K562 (cell line): ENCODE measurements at regions not wholly inside any gene's neighbourhood (a gene's known extent, or its start where the extent isn't known, plus 50 kb on each side); places are given as distances from the start of the nearest gene placed in this dataset.

Experiments used
- ASH1L ChIP-seq: fragments of 450-650 bp; IDR thresholded peaks from 2 replicates; pipeline ENCODE4 v1.6.1; 2018; ENCODE audit warnings: borderline replicate concordance, mild to moderate bottlenecking, low read depth; ENCODE audit not compliant: partially characterized antibody
- ATF7 ChIP-seq: fragments of 450-650 bp; IDR thresholded peaks from 2 replicates; pipeline ENCODE4 v1.7.1; 2014; ENCODE audit warnings: mild to moderate bottlenecking, moderate library complexity
- ELF4 ChIP-seq: fragments of 450-650 bp; formaldehyde crosslinking; IDR thresholded peaks from 2 replicates; pipeline ENCODE4 v1.4.0; 2022; ENCODE audit warnings: missing genetic modification characterization
- GABPB1 ChIP-seq: sonication (generic); formaldehyde crosslinking; IDR thresholded peaks from 2 replicates; pipeline ENCODE4 v1.8.0; 2022; ENCODE audit warnings: mild to moderate bottlenecking, missing genetic modification reagents
- HIVEP1 ChIP-seq: fragments of 250-450 bp; sonication (Bioruptor Pico); IDR thresholded peaks from 2 replicates; pipeline ENCODE4 v1.4.0; 2020; ENCODE audit warnings: mild to moderate bottlenecking
- HMG20A ChIP-seq: fragments of 450-650 bp; formaldehyde crosslinking; conservative IDR thresholded peaks from 2 replicates; pipeline ENCODE4 v1.4.0; 2020; ENCODE audit warnings: mild to moderate bottlenecking, mixed read lengths
- SMAD3 ChIP-seq: fragments of 450-650 bp; formaldehyde crosslinking; conservative IDR thresholded peaks from 2 replicates; pipeline ENCODE4 v1.4.0; 2020; ENCODE audit warnings: mild to moderate bottlenecking
- YY1 ChIP-seq, 3 experiments: IDR thresholded peaks; 2 replicates each; pipeline ENCODE4 v1.6.1; 2011; ENCODE audit warnings: low read length in 2 of 3, mild to moderate bottlenecking in 2 of 3, moderate library complexity in 2 of 3, borderline replicate concordance in 1 of 3, control low read depth in 1 of 3, low read depth in 1 of 3; ENCODE audit not compliant: insufficient read depth in 3 of 3, insufficient replicate concordance in 2 of 3, control insufficient read depth in 1 of 3, insufficient read length in 1 of 3; ENCODE audit errors: extremely low read depth in 1 of 3
- ZNF232 ChIP-seq: sonication (generic); formaldehyde crosslinking; IDR thresholded peaks from 2 replicates; pipeline ENCODE4 v1.8.0; 2022; ENCODE audit warnings: mild to moderate bottlenecking, missing genetic modification reagents
- ZNF274 ChIP-seq: IDR thresholded peaks from 2 replicates; pipeline ENCODE4 v1.6.1; 2011; ENCODE audit warnings: low read depth, mild to moderate bottlenecking, low read length, moderate library complexity, borderline replicate concordance
- TF ChIP-seq, protein P1 (sequence below), 3 experiments: IDR thresholded peaks in 2 of 3; conservative IDR thresholded peaks in 1 of 3; 2 replicates each; pipeline ENCODE4 v1.5.1; 2011 to 2012; ENCODE audit warnings: low read length in 3 of 3, mild to moderate bottlenecking in 3 of 3, control low read depth in 2 of 3, improper control_type of control experiment in 1 of 3, inconsistent platforms in 1 of 3, low read depth in 1 of 3, mixed read lengths in 1 of 3, moderate library complexity in 1 of 3; ENCODE audit not compliant: insufficient read depth in 2 of 3
- TF ChIP-seq, protein P2 (sequence below): fragments of 200-600 bp; sonication (generic); IDR thresholded peaks from one replicate; pipeline ENCODE4 v1.6.1; 2012; ENCODE audit warnings: mild to moderate bottlenecking, low read depth, low read length, inconsistent platforms
- TF ChIP-seq, protein P3 (sequence below): sonication (generic); formaldehyde crosslinking; IDR thresholded peaks from 2 replicates; pipeline ENCODE4 v1.5.0; 2020; ENCODE audit warnings: missing genetic modification reagents
- TF ChIP-seq, protein P4 (sequence below): sonication (generic); formaldehyde crosslinking; IDR thresholded peaks from 2 replicates; pipeline ENCODE4 v1.8.1; 2022; ENCODE audit warnings: missing genetic modification reagents

DNA sequence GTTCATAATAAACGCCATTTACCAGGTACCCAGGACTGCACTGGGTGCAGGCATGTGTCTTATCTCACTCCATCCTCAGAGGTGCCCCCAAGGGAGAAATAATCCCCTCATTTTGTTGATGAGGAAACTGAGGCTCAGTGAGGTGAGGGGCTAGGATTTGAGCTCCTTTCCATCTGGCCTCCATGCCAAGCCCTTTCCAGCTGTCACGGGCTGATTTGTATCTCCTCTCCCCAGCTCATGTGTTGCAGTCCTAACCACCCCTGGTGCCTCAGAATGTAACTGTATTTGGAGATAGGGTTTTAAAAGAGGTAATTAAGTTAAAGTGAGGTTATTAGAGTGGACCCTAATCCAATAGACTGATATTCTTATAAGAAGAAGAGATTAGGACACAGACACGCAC, 137.3 kb downstream of the MYCN start:
- TF ChIP-seq HIVEP1 (CRISPR knock-in tag) (no peak), HMG20A (CRISPR knock-in tag) (no peak), ZNF232 (CRISPR knock-in tag) (no peak), ZNF274 (no peak), SMAD3 (no peak), ATF7 (no peak), ELF4 (CRISPR knock-in tag) (no peak), GABPB1 (CRISPR knock-in tag) (no peak), YY1 (IDR thresholded peaks at IDR 0.05; ENCODE audit: borderline replicate concordance in 1 of 3, control insufficient read depth in 1 of 3, extremely low read depth in 1 of 3, insufficient read depth in 3 of 3, insufficient read length in 1 of 3, insufficient replicate concordance in 2 of 3, low read depth in 1 of 3, low read length in 2 of 3) (no peak), ASH1L (no peak)
- TF ChIP-seq, protein P1, sequence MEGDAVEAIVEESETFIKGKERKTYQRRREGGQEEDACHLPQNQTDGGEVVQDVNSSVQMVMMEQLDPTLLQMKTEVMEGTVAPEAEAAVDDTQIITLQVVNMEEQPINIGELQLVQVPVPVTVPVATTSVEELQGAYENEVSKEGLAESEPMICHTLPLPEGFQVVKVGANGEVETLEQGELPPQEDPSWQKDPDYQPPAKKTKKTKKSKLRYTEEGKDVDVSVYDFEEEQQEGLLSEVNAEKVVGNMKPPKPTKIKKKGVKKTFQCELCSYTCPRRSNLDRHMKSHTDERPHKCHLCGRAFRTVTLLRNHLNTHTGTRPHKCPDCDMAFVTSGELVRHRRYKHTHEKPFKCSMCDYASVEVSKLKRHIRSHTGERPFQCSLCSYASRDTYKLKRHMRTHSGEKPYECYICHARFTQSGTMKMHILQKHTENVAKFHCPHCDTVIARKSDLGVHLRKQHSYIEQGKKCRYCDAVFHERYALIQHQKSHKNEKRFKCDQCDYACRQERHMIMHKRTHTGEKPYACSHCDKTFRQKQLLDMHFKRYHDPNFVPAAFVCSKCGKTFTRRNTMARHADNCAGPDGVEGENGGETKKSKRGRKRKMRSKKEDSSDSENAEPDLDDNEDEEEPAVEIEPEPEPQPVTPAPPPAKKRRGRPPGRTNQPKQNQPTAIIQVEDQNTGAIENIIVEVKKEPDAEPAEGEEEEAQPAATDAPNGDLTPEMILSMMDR (IDR thresholded peaks at IDR 0.05 in 2 of 3, conservative IDR thresholded peaks at IDR 0.05 in 1 of 3; ENCODE audit: insufficient read depth in 2 of 3, low read depth in 1 of 3, low read length in 3 of 3): no peak
- TF ChIP-seq, protein P2, sequence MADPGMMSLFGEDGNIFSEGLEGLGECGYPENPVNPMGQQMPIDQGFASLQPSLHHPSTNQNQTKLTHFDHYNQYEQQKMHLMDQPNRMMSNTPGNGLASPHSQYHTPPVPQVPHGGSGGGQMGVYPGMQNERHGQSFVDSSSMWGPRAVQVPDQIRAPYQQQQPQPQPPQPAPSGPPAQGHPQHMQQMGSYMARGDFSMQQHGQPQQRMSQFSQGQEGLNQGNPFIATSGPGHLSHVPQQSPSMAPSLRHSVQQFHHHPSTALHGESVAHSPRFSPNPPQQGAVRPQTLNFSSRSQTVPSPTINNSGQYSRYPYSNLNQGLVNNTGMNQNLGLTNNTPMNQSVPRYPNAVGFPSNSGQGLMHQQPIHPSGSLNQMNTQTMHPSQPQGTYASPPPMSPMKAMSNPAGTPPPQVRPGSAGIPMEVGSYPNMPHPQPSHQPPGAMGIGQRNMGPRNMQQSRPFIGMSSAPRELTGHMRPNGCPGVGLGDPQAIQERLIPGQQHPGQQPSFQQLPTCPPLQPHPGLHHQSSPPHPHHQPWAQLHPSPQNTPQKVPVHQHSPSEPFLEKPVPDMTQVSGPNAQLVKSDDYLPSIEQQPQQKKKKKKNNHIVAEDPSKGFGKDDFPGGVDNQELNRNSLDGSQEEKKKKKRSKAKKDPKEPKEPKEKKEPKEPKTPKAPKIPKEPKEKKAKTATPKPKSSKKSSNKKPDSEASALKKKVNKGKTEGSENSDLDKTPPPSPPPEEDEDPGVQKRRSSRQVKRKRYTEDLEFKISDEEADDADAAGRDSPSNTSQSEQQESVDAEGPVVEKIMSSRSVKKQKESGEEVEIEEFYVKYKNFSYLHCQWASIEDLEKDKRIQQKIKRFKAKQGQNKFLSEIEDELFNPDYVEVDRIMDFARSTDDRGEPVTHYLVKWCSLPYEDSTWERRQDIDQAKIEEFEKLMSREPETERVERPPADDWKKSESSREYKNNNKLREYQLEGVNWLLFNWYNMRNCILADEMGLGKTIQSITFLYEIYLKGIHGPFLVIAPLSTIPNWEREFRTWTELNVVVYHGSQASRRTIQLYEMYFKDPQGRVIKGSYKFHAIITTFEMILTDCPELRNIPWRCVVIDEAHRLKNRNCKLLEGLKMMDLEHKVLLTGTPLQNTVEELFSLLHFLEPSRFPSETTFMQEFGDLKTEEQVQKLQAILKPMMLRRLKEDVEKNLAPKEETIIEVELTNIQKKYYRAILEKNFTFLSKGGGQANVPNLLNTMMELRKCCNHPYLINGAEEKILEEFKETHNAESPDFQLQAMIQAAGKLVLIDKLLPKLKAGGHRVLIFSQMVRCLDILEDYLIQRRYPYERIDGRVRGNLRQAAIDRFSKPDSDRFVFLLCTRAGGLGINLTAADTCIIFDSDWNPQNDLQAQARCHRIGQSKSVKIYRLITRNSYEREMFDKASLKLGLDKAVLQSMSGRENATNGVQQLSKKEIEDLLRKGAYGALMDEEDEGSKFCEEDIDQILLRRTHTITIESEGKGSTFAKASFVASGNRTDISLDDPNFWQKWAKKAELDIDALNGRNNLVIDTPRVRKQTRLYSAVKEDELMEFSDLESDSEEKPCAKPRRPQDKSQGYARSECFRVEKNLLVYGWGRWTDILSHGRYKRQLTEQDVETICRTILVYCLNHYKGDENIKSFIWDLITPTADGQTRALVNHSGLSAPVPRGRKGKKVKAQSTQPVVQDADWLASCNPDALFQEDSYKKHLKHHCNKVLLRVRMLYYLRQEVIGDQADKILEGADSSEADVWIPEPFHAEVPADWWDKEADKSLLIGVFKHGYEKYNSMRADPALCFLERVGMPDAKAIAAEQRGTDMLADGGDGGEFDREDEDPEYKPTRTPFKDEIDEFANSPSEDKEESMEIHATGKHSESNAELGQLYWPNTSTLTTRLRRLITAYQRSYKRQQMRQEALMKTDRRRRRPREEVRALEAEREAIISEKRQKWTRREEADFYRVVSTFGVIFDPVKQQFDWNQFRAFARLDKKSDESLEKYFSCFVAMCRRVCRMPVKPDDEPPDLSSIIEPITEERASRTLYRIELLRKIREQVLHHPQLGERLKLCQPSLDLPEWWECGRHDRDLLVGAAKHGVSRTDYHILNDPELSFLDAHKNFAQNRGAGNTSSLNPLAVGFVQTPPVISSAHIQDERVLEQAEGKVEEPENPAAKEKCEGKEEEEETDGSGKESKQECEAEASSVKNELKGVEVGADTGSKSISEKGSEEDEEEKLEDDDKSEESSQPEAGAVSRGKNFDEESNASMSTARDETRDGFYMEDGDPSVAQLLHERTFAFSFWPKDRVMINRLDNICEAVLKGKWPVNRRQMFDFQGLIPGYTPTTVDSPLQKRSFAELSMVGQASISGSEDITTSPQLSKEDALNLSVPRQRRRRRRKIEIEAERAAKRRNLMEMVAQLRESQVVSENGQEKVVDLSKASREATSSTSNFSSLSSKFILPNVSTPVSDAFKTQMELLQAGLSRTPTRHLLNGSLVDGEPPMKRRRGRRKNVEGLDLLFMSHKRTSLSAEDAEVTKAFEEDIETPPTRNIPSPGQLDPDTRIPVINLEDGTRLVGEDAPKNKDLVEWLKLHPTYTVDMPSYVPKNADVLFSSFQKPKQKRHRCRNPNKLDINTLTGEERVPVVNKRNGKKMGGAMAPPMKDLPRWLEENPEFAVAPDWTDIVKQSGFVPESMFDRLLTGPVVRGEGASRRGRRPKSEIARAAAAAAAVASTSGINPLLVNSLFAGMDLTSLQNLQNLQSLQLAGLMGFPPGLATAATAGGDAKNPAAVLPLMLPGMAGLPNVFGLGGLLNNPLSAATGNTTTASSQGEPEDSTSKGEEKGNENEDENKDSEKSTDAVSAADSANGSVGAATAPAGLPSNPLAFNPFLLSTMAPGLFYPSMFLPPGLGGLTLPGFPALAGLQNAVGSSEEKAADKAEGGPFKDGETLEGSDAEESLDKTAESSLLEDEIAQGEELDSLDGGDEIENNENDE: no peak
- TF ChIP-seq, protein P3, sequence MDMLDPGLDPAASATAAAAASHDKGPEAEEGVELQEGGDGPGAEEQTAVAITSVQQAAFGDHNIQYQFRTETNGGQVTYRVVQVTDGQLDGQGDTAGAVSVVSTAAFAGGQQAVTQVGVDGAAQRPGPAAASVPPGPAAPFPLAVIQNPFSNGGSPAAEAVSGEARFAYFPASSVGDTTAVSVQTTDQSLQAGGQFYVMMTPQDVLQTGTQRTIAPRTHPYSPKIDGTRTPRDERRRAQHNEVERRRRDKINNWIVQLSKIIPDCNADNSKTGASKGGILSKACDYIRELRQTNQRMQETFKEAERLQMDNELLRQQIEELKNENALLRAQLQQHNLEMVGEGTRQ (CRISPR knock-in tag): no peak
- TF ChIP-seq, protein P4, sequence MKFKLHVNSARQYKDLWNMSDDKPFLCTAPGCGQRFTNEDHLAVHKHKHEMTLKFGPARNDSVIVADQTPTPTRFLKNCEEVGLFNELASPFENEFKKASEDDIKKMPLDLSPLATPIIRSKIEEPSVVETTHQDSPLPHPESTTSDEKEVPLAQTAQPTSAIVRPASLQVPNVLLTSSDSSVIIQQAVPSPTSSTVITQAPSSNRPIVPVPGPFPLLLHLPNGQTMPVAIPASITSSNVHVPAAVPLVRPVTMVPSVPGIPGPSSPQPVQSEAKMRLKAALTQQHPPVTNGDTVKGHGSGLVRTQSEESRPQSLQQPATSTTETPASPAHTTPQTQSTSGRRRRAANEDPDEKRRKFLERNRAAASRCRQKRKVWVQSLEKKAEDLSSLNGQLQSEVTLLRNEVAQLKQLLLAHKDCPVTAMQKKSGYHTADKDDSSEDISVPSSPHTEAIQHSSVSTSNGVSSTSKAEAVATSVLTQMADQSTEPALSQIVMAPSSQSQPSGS (CRISPR knock-in tag): no peak
